Inferior parietal cortex (tissue), 1 donor: ENCODE measurements at regions not wholly inside any gene's neighbourhood (a gene's known extent, or its start where the extent isn't known, plus 50 kb on each side); places are given as distances from the start of the nearest gene placed in this dataset.
"Not testable (repeated sequence)": the region's sequence is repeated elsewhere in the genome, so short reads cannot be mapped to it uniquely, and the experiment has no call there.

Experiments used
- DNase-seq: peaks from one replicate; pipeline ENCODE4 v3.0.0-alpha.2; 2016; ENCODE audit errors: extremely low spot score

DNA sequence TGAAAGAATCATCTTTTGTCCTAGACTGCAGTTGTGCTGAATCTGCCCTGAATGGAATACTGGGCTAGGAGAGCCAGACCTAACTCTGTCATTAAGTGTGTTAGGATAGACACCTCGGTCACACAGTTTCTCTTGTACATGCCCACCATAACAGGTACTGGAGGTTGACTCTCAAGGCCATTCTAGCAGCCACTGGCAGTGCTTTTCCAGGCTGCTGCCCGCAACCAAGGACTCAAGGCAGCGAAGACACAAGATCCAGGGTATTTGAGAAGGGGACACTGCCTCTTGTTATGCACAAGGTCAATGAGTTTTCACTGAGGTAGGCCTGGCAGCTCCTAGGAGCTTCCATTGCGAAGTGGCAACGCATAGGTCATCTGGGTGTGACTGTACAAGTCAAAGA lies 70.6 kb upstream of the ZNF746 start:
- no peak for DNase-seq

DNA sequence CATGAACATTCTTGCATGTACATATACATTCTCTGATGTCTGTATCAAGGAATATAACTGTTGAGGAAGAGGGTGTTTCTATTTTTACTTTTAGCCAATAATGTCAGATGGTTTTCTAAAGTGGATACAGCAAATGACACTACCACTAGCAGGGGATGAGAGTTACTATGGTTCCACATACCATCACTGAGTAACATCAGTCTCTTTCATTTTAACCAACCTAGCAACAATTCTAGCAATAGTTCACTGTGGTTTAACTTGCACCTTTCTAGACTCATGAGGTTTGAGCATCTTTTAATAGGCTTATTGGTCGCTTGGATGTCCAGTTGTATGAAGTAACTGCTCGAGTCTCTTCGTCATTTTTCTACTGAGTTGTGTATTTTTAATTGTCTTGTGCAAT lies 68.5 kb upstream of the ZNF746 start:
- DNase-seq = no peak

GRCh38 chr7:149565096-149565382 lies 67.4 kb upstream of the ZNF746 start:
- DNase-seq = no peak

- DNase-seq = no peak
These were observed 66.9 kb upstream of the ZNF746 start for GRCh38 chr7:149564340-149565095.

GRCh38 chr7:149562602-149563001 lies 65.0 kb upstream of the ZNF746 start:
- DNase-seq = no peak

- no peak for DNase-seq
These were observed 63.5 kb upstream of the ZNF746 start for GRCh38 chr7:149561072-149561471.

DNA sequence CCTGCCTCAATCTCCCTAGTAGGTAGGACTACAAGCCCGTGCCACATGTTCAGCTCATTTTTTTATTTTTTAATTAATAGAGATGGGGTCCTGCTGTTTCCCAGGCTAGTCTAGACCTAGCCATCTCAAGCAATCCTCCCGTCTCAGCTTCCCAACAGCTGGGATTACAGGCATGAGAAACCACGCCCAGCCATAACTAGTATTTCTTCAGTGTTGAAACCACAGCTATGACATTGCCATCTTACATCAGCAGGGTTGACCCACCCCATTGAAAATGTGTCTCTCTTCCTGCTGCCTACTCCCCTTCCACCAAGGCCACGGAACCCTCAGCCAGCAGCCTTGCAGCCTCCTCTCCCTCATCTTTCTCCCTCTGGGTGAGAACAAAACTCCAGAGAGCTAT lies 62.1 kb upstream of the ZNF746 start:
- DNase-seq = no peak

DNA sequence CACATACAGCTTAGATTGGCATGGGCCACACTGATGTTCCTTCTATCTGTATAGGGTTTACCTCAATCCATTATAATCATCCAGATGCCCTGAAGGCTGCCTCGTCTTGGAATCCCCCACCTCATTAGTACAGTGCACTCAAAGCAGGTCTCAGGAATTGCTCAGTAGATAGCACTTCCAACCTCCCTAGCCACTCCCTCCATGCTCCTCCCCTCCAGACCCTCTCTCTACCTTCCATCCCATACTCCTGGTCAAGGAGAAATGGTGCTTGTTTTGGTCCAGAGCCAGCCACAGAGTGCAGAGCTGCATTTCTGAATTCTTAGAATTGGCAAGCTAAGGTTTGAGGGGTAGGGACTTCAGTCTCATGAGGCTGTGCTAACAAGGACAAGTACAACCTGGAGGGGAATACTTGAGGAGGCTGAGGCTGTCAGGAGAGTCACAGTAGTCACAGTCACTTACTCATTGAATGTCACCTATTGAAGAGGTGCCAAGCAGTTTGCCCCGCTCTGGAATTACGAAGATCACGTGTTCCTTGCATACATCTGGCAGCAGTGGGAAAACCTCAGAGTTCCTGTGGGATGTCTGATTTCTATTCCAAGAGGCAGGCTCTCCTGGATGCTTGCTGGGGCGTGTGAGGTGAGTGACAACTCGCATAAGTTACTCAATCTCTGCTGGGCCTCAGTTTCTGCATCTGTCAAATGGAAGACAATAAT lies 60.7 kb upstream of the ZNF746 start:
- DNase-seq = no peak

DNA sequence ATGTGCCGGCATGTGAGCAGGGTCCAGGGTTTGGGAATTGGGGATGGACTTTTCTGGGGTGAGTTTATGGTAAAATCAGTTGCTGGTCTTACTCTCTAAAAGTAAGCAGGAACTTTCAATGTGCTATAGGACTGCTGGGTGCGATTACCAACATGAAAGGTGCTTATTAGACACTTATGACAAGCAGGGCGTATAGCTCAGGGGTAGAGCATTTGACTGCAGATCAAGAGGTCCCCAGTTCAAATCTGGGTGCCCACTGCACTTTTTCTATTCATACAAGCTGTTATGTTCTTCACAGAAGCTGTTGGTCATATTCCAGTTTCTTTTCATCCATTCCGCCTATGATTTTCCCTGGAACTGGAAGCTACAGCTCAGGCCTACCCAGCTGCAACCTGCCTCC lies 58.9 kb upstream of the ZNF746 start:
- DNase-seq = not testable (repeated sequence)

DNA sequence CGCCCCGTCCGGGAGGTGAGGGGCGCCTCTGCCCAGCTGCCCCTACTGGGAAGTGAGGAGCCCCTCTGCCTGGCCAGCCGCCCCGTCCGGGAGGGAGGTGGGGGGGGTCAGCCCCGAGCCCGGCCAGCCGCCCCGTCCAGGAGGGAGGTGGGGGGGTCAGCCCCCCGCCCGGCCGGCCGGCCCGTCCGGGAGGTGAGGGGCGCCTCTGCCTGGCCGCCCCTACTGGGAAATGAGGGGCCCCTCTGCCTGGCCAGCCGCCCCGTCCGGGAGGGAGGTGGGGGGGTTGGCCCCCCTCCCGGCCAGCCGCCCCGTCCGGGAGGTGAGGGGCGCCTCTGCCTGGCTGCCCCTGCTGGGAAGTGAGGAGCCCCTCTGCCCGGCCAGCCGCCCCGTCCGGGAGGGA lies 57.2 kb upstream of the ZNF746 start:
- DNase-seq = not testable (repeated sequence)

GRCh38 chr7:149553991-149554390 lies 56.4 kb upstream of the ZNF746 start:
- not testable (repeated sequence) for DNase-seq

GRCh38 chr7:149552799-149553198 lies 55.2 kb upstream of the ZNF746 start:
- DNase-seq = no peak
